HL-60/S4 treated with phorbol 12-myristate 13-acetate at 8.2 ng/mL for 4 days and 3 days (cell line): ENCODE measurements at regions not wholly inside any gene's neighbourhood (a gene's known extent, or its start where the extent isn't known, plus 50 kb on each side); places are given as distances from the start of the nearest gene placed in this dataset.
"Not testable (repeated sequence)": the region's sequence is repeated elsewhere in the genome, so short reads cannot be mapped to it uniquely, and the experiment has no call there.

ENCODE experiments used
- in situ Hi-C: fragments of 300-500 bp; cut with MboI; formaldehyde crosslinking; loops from 2 replicates; pipeline ENCODE4 v1.15.0; 2022; ENCODE audit warnings: low sequenced_read_pairs

DNA sequence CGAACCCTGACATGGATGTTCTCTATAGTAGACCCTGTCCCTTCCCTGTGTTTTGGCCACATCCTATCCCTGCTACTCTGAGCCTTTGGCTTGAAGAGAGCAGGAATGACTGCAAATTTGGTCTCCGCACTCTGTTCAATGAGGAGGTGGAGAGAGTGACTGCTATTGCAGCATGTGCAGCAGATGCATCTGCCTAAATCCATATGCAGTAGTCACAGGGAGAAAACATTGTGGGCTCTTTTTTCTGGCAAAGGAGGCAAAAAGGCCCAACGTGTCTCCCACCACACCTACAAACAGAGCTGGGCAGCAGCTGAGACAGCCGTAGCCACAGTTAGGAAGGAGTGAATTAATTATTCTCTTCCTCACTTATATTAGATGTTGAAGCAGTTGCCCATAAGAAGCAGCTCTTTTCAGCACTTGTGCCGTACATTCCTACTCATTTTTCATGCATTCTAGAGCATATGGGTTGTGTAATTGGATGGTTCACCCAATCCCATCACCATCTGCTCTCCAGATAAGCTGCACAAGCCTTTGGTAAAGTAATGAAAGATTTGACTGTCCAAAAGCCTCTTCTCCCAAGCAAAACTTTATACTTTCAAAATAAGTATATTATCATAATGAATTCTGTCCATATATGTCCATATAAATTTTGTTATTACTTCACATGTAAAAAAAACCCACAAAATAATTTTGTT is 147.9 kb upstream of the FAM47A start:
- in situ Hi-C loops, result loop anchor here (25.0 kb wide), 1 partner anchor 843 kb away; no protein-coding TSS in a partner anchor

DNA sequence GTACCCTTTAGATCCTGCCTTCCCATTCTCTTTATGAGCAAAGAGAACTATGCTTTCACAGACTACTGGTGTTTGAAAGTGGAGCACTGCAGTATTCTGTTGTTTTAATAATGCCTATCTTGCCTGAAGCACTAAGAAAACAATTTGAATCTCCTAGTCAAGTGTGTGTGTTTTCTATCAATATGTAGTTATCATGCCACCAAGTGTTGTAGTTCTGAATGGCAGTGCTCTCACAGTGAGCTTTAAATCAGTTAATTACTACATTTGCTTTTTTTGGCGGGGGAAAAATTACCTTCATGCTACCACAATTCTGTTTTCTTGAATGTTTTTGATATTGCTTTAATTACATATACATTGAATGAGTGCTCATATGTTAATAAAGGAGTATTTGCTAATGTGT is 143.6 kb upstream of the FAM47A start:
- in situ Hi-C loops, result loop anchor here (25.0 kb wide), 1 partner anchor 838 kb away; no protein-coding TSS in a partner anchor

DNA sequence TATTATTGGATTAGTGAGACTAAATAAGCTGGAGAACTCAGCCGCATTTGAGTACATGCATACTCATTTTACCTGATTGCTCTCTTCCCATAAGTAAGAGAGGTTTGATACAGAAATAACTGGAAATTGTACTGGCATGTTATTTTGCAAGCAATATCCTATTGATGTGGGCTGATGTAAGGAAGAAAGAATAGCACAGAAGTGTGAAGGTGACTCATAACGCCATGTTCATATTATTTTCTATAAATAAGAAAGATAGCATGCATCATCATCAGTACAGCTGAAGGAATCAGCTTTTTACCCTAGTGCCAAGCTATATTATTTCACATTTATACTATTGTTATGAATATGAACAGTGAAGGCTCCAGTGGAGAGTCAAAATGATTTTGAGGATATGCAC is 138.3 kb upstream of the FAM47A start:
- in situ Hi-C loops, result no loop called here

DNA sequence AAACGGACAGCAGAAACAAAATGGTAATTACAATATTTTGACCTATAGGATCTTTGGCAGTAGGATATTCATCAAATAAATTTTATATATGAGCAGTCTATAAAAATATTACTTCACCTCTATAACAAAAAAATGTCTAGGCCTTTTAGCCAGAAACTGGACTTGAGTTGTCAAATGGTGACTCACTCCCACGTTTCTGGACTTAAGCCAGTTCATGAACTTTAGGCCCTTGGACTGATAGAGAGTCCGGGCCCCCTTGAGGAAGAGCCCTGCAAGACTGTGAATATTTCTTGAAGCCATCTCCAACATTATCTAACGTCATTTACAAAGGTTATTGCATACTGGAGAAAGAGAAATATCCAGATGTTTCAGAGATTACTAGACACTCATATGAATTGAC is 106.8 kb upstream of the FAM47A start:
- in situ Hi-C loops, result no loop called here

DNA sequence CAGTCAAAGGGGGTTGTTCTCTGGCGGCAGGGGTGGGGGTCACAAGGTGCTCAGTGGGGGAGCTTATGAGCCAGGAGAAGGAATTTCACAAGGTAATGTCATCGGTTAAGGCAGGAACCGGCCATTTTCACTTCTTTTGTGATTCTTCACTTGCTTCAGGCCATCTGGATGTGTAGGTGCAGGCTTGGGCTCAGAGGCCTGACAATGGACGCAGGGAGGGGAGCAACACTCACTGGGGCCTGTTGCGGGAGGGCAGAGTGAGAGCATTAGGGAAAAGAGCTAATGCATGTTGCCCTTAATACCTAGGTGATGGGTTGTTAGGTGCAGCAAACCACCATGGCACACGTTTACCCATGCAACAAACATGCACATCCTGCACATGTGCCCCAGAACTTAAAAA is 98.0 kb upstream of the FAM47A start:
- in situ Hi-C loops, result not testable (repeated sequence)

DNA sequence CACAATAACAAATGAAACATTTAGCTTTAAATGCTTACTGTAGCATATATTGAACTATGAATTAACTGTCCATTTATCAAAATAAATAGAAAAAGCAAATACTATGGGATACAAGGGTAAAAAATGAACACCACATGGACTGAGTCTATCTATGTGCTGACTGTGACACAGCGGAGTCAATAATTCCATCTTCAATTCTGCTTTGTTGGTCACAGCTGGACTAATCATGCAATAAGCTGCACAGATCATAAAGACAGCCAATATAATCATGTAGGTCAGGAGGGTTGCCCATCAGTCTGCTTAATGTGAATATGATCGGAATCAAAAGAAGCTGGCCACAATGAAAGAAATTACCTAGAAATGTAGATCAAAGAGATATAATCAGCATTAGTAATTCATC is 95.7 kb upstream of the FAM47A start:
- in situ Hi-C loops, result no loop called here

DNA sequence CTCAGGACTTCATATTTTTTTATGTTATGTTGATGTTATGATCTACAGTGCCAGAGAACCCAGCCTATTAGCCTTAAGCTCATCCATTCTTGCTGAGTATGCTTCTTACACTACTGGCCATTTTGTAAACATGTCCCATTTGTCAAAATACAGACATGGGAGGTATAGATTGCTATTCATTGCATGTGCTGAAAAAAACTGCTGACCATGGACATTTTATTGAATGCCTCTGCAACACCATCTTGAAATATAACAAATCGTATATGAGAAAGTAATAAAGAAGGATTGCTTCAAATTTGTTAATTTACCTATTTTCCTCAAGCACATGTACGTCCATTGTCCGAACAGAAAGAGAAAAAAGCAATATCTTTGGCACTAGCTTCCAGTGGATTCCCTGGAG is 91.5 kb upstream of the FAM47A start:
- in situ Hi-C loops, result no loop called here

DNA sequence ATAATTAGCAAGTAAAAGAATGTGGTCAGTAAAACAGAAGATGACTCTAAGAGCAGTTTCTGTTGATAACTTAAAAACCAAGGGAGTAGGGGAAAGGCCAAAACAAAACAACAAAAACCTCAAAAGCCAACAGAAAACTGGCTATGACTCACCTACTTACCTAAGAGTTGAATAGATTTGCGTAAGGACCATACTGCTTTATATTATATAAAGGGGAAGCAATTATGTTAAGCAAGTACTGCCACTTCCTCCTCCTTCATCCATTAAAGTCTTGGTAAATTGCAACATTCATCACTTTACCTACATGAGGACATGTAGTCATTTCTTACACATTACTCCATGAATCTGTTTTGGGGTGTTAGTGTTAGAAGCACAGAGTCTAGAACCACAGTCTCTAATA is 85.9 kb upstream of the FAM47A start:
- in situ Hi-C loops, result no loop called here

DNA sequence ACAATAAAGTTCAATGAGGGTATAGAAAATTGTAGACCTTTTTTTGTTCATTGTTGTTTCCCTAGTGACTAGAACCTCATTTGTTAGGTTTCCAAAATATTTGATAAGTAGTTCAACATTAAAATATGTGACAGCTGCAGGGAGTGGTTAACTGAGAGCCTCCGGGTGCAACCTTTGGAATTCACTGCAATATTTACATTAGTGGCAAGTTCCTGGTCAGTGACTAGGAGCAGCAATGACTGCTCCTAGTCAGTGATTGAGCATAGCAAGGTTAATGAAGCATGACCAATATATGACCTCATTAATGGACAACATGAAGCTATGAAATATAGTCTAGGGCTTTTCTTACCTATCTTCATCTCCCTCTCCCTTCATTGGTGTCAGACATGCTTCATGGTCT is 65.8 kb upstream of the FAM47A start:
- in situ Hi-C loops, result no loop called here
